ENCODE measurements at regions not wholly inside any gene's neighbourhood (a gene's known extent, or its start where the extent isn't known, plus 50 kb on each side); places are given as distances from the start of the nearest gene placed in this dataset.

DNA sequence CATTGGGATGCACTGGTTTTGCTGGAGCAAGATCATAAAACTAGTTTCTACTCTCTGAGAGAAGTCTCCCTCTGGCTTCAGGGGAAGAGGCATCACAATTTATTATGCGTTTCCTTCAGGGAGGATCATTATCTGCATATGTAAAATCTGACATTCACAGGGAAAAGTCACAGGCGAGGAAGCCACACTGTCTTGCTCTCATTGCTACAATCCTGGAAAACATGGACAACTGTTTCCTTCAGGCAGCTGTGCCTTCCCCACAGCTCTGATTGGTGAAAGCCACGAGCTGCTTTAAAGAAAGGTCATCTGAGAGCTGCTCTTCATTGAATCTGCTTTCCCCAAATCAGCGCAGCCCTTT lies 397.8 kb downstream of the MED10 start:
- TF ChIP-seq POLR2AphosphoS5 (IDR thresholded peaks at IDR 0.05; ENCODE audit: insufficient read depth, low read depth, low read length) (no peak), EZH2 (IDR thresholded peaks at IDR 0.05; ENCODE audit: borderline replicate concordance, low read depth, low read length, severe bottlenecking) (no peak), POLR2A (IDR thresholded peaks at IDR 0.05; ENCODE audit: low read depth, low read length) (no peak), MAX (IDR thresholded peaks at IDR 0.05; ENCODE audit: insufficient read depth, insufficient read length) (no peak), CTCF (IDR thresholded peaks at IDR 0.05; ENCODE audit: extremely low read depth in 1 of 2, insufficient read depth in 1 of 2, low read depth in 1 of 2, low read length in 2 of 2) (no peak), JUN (IDR thresholded peaks at IDR 0.05; ENCODE audit: borderline replicate concordance, insufficient read depth, insufficient read length, low read depth) (no peak), FOS (IDR thresholded peaks at IDR 0.05; ENCODE audit: borderline replicate concordance, insufficient read depth, low read length) (no peak)
